Fibroblast of skin of left biceps (primary cell): ENCODE measurements at regions not wholly inside any gene's neighbourhood (a gene's known extent, or its start where the extent isn't known, plus 50 kb on each side); places are given as distances from the start of the nearest gene placed in this dataset.

Experiments used
- DNase-seq, 2 experiments: peaks; one replicate each; pipeline ENCODE4 v3.0.0-alpha.2; 2013; ENCODE audit warnings: low read depth in 2 of 2

DNA sequence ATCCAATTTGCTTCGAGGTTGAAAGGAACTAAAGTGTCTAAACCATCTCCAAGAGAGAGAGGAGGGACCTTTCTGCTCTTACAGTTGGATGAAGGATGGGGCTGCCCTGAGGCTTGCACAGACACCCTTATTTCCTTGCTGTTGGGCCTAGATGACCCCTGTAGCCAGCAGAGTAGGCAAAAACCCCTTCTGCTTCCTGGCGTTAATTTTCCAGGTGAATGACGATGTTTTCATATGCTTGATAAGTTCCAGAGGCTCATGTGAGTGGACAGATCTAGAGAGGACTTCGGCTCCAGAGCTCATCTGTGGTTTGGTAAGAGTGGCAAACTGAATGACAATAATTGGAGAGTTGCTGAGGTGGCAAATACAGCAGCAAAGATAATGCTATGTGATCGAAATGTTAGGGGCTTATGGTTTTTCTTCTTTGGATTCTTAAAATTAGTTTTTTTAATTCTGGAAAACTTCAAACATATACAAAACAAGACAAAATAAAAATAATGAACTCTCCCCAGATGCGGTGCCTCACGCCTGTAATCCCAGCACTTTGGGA is 98.6 kb upstream of the MAP4K3 start:
- DNase-seq, result no peak

GRCh38 chr2:39537150-39537549 is 100.1 kb upstream of the MAP4K3 start:
- no peak for DNase-seq

GRCh38 chr2:39538718-39539117 is 101.6 kb upstream of the MAP4K3 start:
- no peak for DNase-seq

DNA sequence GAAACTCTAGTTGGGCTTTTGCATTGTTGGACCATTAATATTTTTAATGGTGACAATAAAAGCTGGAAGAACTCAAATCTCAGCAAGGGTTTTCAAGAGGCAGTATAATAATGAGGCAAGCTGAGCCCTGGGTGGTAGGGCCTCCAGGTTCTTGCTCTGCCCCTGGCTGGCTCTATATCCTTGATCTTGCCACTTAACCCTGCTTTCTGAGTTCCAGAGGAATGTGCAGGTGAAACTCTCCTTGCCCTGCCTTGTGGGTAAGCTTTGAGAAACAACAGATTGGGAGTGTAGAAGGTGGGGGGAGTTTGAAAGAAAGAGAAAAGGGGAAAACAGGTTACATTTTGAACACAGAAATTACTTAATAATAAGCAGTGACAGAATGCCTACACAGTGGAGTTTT is 103.3 kb upstream of the MAP4K3 start:
- no peak for DNase-seq

DNA sequence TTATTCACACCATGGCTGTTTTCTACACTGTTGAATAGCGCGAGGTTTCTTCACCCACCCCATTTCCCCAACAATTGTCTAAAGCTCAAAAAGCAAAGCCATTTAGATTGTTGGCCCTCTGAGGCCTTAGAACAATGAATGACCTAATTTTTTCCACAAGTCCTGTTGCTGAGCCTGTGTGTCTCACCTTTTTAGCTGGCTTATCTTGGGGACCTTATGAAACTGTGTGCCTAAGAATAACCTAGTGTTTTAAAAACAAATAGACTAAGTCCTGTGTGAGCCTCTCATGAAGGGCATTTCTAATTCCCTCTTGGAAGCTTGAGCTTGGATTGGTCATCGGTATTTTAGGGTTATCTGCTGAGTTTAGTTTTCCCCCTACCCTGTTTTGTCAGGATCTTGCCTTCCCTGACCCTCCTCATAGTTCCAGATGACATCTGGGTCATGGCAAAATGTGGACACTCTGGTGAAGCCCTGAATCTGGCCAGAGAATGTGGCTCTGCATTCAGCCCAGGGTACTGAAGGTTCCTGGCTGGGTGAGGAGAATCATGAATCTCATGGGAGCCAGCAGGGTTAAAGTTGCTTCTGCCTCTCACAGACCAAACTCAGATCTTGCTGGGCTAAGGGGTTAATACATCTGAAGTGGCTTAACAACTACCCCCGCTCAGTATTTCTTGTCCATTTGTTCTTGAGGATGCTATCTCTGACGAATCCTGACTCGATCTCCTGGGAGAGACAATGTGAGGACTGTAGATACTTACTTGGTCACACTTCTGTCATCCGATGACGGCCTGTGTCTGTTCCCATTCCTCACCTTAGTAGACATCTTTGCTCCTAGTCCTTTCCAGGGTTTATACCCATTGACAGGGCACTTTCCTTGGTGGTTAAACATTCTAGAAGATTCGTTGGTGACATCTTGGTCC is 104.2 kb upstream of the MAP4K3 start:
- no peak for DNase-seq

GRCh38 chr2:39542523-39542922 is 105.4 kb upstream of the MAP4K3 start:
- DNase-seq, result no peak

DNA sequence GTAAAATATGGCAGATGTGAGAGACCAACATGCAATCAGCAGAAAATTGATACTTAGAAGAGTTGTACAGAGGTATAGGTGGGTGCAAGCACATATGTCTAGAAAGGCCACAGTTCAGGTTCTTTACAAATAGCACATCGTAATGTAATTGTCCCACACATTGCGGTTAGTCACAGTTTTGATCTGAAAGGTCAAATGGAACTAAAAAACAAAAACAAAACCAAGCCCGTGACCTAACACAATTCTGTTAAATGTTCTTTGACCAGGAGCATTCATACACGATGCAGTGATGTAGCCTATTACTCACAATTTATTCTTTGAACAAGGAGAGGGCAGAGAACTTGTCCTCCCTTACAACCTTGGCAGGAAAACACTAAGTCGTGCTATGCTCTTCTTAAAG is 108.9 kb upstream of the MAP4K3 start:
- no peak for DNase-seq

DNA sequence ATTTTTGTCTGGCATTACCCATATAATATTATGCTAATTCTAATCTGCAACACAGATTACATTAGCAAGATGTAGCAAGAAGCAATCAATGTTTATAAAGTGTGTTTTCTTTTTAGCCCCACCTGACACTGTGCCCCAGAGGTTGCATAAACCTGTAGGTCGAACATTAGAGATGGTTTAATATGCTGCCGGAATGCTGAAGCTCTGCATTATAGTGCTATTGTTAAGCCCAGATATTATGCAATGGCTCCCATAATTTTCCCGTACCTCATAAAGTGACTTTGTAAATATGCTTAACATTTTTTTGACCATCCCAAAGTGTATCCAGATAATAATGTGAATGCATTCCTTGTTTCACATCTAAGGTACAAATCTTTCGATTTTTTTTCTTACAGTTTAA is 109.3 kb upstream of the MAP4K3 start:
- DNase-seq, result no peak

- DNase-seq, result no peak
Observed at GRCh38 chr2:39546937-39547336, 109.9 kb upstream of the MAP4K3 start.

GRCh38 chr2:39547811-39548719 is 111.0 kb upstream of the MAP4K3 start:
- DNase-seq, result no peak

DNA sequence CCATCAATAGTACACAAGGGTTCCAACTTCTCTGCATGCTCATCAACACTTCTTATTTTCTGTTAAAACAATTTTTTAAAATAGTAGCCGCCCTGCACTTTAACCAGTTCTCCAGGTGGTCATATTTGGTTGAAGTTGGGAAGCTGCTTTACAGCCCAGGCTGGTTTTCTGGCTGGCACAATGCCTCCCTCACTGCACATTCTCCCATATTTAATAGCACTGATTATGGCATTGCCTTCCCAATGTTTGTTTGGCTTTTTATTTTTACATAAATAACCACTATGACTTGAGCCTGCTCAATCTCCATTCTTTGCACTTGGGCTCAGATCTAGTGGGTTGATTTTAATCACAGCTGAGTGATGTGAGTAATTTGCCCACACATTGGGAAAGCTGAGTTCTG is 111.9 kb upstream of the MAP4K3 start:
- DNase-seq, result no peak

GRCh38 chr2:39549718-39550464 is 112.8 kb upstream of the MAP4K3 start:
- DNase-seq, result no peak

DNA sequence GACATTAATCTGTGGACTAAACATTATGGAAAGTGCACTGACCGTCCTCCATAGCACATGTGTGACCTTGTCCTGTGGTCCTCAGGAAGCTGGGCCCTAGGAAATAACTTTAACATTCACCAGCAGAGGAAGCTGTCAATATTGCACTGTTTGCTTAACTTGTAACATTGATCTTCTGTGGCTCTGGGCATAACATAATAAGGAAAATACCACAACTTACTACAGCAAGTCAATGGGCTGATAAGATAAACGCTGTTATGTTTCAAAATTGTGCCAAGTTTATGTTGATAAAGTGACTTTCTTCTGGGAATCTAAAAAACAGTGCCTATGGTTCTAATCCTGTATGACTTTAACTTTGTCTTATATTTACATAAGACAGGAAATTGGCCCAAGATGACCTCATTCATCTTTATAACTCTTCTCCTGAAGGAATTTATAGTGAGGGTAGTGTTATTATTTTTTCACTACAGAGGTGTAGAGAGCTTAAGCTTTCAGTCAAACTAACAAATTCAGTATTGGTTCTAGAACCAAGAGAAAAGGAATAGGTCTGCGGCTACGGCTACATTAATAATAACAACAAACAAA is 113.7 kb upstream of the MAP4K3 start:
- DNase-seq, result no peak

GRCh38 chr2:39558906-39559305 is 106.8 kb upstream of the TMEM178A start:
- no peak for DNase-seq

DNA sequence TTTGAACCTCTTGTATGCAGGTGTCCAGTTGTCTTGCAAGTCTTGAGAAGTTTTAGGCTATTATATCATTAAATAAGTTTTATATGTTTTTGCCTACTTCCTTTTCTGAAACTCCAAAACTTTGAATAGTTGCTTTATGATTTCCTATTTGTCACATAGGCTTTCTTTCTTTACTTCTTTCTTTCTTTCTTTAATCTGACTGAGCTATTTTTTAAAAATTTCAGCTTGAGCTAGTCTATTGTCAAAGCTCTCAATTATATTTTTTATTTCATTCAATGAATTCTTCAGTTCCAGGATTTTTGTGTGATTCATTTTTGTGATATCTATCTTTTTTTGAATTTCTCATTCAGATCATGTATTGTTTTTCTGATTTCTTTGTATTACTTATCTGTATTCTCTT is 102.1 kb upstream of the TMEM178A start:
- no peak for DNase-seq

GRCh38 chr2:39567507-39567906 is 98.2 kb upstream of the TMEM178A start:
- DNase-seq, result peak; percentile 8 to 10

- no peak for DNase-seq
Observed at GRCh38 chr2:39568116-39568515, 97.6 kb upstream of the TMEM178A start.

DNA sequence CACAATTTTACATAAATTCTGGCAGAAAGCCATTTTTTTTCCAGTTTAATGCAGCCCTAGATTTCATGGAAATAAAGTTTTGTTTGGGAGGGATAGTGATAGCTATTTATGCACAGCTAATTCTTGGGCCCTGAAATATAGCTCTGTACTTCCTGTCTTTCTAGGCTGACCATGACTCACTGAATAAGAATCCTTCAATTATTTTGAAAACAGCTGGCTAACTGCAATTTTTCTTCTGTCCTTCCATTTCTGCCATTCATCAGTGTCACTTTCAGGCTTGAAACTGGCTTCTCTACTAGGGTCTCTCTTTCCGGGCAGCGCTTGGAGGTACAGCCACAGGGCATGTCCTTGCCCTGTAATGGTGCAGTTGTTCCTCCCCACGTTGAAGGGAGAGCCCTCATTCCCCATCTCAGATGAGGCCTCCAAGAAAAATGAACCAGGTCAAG is 97.1 kb upstream of the TMEM178A start:
- peak; percentile 59 to 72 for DNase-seq

GRCh38 chr2:39570130-39570555 is 95.6 kb upstream of the TMEM178A start:
- no peak for DNase-seq

DNA sequence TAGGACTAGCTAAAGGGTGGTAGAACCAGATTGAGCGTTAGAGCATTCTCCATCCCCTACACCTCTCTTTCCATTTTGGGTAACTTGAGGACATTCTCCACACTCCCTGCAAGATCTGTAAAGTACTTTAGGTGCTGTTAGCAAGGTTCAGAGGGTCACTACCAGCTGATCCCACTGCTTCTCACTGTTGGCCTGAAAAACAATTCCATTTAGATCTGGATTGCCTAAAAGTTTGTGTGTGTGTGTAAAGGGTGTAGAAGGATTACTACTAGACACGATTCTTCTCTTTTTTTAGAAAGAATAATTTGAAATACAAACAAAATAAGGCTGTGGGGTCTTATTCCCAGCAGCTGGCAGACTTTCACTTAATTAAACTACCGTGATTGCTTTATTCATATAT is 95.1 kb upstream of the TMEM178A start:
- DNase-seq, result no peak

DNA sequence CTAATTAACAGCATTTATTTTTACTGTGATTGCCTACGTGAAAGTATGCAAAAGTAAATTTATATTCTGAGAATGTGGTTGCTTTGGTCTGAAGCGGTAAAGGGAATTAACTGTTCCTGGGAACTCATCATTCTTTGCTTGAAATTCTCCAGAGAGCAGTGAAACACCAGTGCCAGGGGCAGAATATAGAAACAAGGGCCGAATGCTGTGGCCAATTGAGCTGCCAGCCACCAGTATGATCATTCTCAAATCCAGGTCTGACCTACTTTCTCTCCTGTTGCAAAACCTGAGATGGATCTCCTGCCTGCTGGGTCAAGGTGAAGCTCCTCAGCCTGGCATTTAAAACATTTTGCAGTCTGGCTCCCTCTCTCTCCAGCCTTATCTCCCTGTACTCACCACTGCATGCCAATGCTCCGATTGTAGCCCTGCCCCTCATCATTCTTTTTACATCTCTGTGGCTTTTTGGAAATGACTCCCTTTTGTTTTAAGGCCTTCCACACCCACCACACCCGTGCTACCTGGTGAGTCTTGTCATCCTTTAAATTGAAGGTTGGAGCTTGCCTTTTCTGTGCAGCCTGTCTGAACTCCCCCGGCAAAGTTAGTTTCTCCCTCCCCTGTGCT is 94.5 kb upstream of the TMEM178A start:
- no peak for DNase-seq
